ENCODE measurements at regions not wholly inside any gene's neighbourhood (a gene's known extent, or its start where the extent isn't known, plus 50 kb on each side); places are given as distances from the start of the nearest gene placed in this dataset.

- Mint-ChIP-seq H3K9me3 (peaks cover 5 to 10% of the 10 kb centered on the region in 2 experiments; a peak in 4 of 5 replicates), H3K4me3 (no peak overlapping the region), H3K27ac (no peak overlapping the region), H3K27me3 (ENCODE audit: low read depth) (peaks cover 7% of the 10 kb centered on the region; the same call in 1 of the 2 replicates), H3K36me3 (ENCODE audit: insufficient read depth in 1 of 3, low read depth in 3 of 3) (peaks cover 0 to 9% (median 2%) of the 10 kb centered on the region in 3 experiments; a peak in 4 of 7 replicates), H3K4me1 (peaks cover 50% of the 10 kb centered on the region in 2 experiments)
- no peaks in the 10 kb centered on the region for H3K79me2 ChIP-seq (ENCODE audit: insufficient read depth, low read length)
- WGBS (ENCODE audit: extremely low coverage, insufficient read length, low lambda C conversion rate) = no CpG with 5 or more reads among the region's 2 CpGs
- peaks cover 4% of the 10 kb centered on the region for H3K9me3 ChIP-seq (ENCODE audit: control insufficient read depth, low read depth, low read length)
- no peak overlapping the region for H4K91ac ChIP-seq (ENCODE audit: insufficient read length, low read depth, low read length)
- no peak overlapping the region for H2AFZ ChIP-seq (ENCODE audit: low read length)
- H2BK15ac ChIP-seq (ENCODE audit: low read depth, low read length) = no peak overlapping the region
- H2BK120ac ChIP-seq (ENCODE audit: low read depth, low read length, poor library complexity, severe bottlenecking) = no peak overlapping the region
- no peak overlapping the region for H3K14ac ChIP-seq (ENCODE audit: insufficient read depth, low read length)
- no peak overlapping the region for H4K8ac ChIP-seq (replicated peaks; ENCODE audit: insufficient read length, low read depth, low read length)
- no peak overlapping the region for H2BK20ac ChIP-seq (ENCODE audit: low read depth, low read length, poor library complexity, severe bottlenecking)
- TF ChIP-seq CTCF (conservative IDR thresholded peaks at IDR 0.05) = no peak
- no peak overlapping the region for H3K4ac ChIP-seq (ENCODE audit: low read depth, low read length)
- no peaks in the 10 kb centered on the region for H4K20me1 ChIP-seq (ENCODE audit: control insufficient read depth, insufficient read depth, insufficient read length)
- no peak overlapping the region for H3K56ac ChIP-seq (ENCODE audit: insufficient read length, low read depth, low read length)
- no peak for DNase-seq
- H3K23ac ChIP-seq (ENCODE audit: insufficient read length, low read depth, low read length) = no peak overlapping the region
- no peaks in the 10 kb centered on the region for H3K23me2 ChIP-seq (ENCODE audit: insufficient read length, low read depth, low read length, poor library complexity, severe bottlenecking)
- H3T11ph ChIP-seq (ENCODE audit: low read length) = no peak overlapping the region
- no peak overlapping the region for H3K18ac ChIP-seq (ENCODE audit: insufficient read length, low read depth, low read length)
- no peak overlapping the region for H3K27ac ChIP-seq (ENCODE audit: insufficient read length, low read depth, low read length)
- H2BK12ac ChIP-seq (ENCODE audit: insufficient read length, low read depth, low read length) = no peak overlapping the region
- H3K27me3 ChIP-seq (ENCODE audit: insufficient read depth, low read length) = no peaks in the 10 kb centered on the region; the same call in 1 of the 2 replicates
- H3K4me1 ChIP-seq (ENCODE audit: insufficient read depth, low read length) = peaks cover 14% of the 10 kb centered on the region
- H4K5ac ChIP-seq (ENCODE audit: insufficient read length, low read depth, low read length) = no peak overlapping the region
- no peak overlapping the region for H3K4me2 ChIP-seq (ENCODE audit: insufficient read depth, insufficient read length, low read length)
- no peak overlapping the region for H3K9ac ChIP-seq (ENCODE audit: extremely low read depth, insufficient read length, low read length)
- H2BK5ac ChIP-seq (ENCODE audit: insufficient read length, low read length) = no peak overlapping the region
- no peak overlapping the region for H2AK5ac ChIP-seq (ENCODE audit: insufficient read length, low read length)
- H3K79me1 ChIP-seq (ENCODE audit: insufficient read depth, low read depth, low read length, poor library complexity, severe bottlenecking) = no peaks in the 10 kb centered on the region
Observed at GRCh38 chr1:38222891-38223290, 176.3 kb upstream of the POU3F1 start.

All from H9 (cell line).